ENCODE measurements at regions not wholly inside any gene's neighbourhood (a gene's known extent, or its start where the extent isn't known, plus 50 kb on each side); places are given as distances from the start of the nearest gene placed in this dataset.

- ATAC-seq, result no peak
- WGBS (ENCODE audit: insufficient coverage, low coverage, low lambda C conversion rate, missing lambda C conversion rate), result 79% methylated on average over 3 of the region's 3 CpGs
Observed at GRCh38 chr11:110912437-110912836, 200.2 kb upstream of the ARHGAP20 start.

GRCh38 chr11:110910384-110910783, 198.1 kb upstream of the ARHGAP20 start:
- TF ChIP-seq POLR2A (IDR thresholded peaks at IDR 0.05), result no peak
- no peak for TF ChIP-seq CTCF (IDR thresholded peaks at IDR 0.05)
- no peaks in the 10 kb centered on the region for H3K4me1 ChIP-seq
- DNase-seq, result no peak
- intact Hi-C loops (cut with DNase I), result no loop called here
- H3K27me3 ChIP-seq, result no peaks in the 10 kb centered on the region
- H3K27ac ChIP-seq, result no peak overlapping the region
- WGBS (ENCODE audit: insufficient coverage, low coverage, low lambda C conversion rate, missing lambda C conversion rate), result 47% methylated on average over 2 of the region's 2 CpGs
- no peak overlapping the region for H3K4me3 ChIP-seq
- no peak for ATAC-seq
- H3K9me3 ChIP-seq, result no peaks in the 10 kb centered on the region
- H3K36me3 ChIP-seq, result no peaks in the 10 kb centered on the region

More at GRCh38 chr11:110912437-110912836, 200.2 kb upstream of the ARHGAP20 start:
- Histone ChIP-seq H3K4me1 (no peaks in the 10 kb centered on the region), H3K27ac (no peak overlapping the region), H3K27me3 (no peaks in the 10 kb centered on the region), H3K4me3 (no peak overlapping the region), H3K9me3 (no peaks in the 10 kb centered on the region), H3K36me3 (no peaks in the 10 kb centered on the region)
- no peak for DNase-seq
- intact Hi-C loops (cut with DNase I), result no loop called here
- no peak for TF ChIP-seq CTCF (IDR thresholded peaks at IDR 0.05)
- TF ChIP-seq POLR2A (IDR thresholded peaks at IDR 0.05), result no peak

GRCh38 chr11:110909336-110909735, 197.1 kb upstream of the ARHGAP20 start:
- WGBS (ENCODE audit: insufficient coverage, low coverage, low lambda C conversion rate, missing lambda C conversion rate), result 77% methylated on average over 8 of the region's 8 CpGs
- H3K27ac ChIP-seq, result no peak overlapping the region
- H3K9me3 ChIP-seq, result no peaks in the 10 kb centered on the region
- ATAC-seq (no peak), DNase-seq (no peak)
- no peak overlapping the region for H3K4me3 ChIP-seq
- intact Hi-C loops (cut with DNase I), result no loop called here
- TF ChIP-seq CTCF (IDR thresholded peaks at IDR 0.05) (no peak), POLR2A (IDR thresholded peaks at IDR 0.05) (no peak)
- no peaks in the 10 kb centered on the region for H3K27me3 ChIP-seq
- no peaks in the 10 kb centered on the region for H3K36me3 ChIP-seq
- no peaks in the 10 kb centered on the region for H3K4me1 ChIP-seq

- no peaks in the 10 kb centered on the region for H3K4me1 ChIP-seq
- WGBS (ENCODE audit: insufficient coverage, low coverage, low lambda C conversion rate, missing lambda C conversion rate), result 24% methylated on average over 2 of the region's 3 CpGs
- H3K4me3 ChIP-seq, result no peak overlapping the region
- H3K9me3 ChIP-seq, result no peaks in the 10 kb centered on the region
- intact Hi-C loops (cut with DNase I), result no loop called here
- no peak overlapping the region for H3K27ac ChIP-seq
- DNase-seq (no peak), ATAC-seq (no peak)
- H3K27me3 ChIP-seq, result no peaks in the 10 kb centered on the region
- TF ChIP-seq CTCF (IDR thresholded peaks at IDR 0.05), result no peak
- no peak for TF ChIP-seq POLR2A (IDR thresholded peaks at IDR 0.05)
- no peaks in the 10 kb centered on the region for H3K36me3 ChIP-seq
Observed at GRCh38 chr11:110908401-110909105, 196.3 kb upstream of the ARHGAP20 start.
